HS-5 (cell line): ENCODE measurements at regions not wholly inside any gene's neighbourhood (a gene's known extent, or its start where the extent isn't known, plus 50 kb on each side); places are given as distances from the start of the nearest gene placed in this dataset.
"Not testable (repeated sequence)": the region's sequence is repeated elsewhere in the genome, so short reads cannot be mapped to it uniquely, and the experiment has no call there.

Experiments
- DNase-seq: peaks from one replicate; pipeline ENCODE4 v3.0.0-alpha.2; 2012; ENCODE audit warnings: low read depth

DNA sequence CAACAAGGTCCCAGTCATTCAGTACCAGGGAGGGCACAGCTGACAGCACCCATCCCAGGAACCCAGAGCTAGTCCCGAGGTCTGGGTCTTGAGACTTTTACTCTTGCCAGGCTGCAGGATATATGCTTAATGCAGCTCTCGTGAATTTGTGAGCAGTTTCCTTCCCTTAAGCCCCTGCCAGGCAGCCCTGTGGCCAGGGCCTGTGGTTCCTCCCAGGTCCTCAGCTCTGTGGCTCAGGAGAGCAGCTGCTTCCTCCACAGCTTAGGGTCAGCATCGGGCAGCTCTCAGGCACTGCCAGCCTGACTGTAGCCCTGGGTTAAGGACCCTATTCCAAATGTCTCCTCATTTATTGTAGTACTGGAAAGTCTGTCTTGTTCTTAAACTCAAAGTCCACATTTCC lies 1384.8 kb downstream of the RPIA start:
- DNase-seq, result no peak

DNA sequence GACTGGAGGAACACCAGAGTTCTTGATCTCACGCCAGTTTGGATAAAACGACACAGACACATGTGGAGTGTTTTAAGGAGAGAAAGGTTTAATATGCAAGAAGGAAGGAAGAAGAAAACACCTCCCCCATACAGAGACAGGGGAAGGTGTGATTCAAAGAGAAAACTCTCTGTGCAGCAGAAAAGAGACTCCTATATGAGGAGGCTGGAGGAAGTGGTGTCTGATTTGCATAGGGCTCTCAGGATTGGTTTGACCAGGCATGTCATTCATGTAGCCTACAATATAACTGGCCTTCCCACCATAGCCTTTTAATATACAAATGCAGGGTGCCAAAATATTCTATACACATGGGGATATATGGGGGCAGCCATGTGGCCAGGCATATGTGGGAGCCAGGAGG lies 1386.5 kb downstream of the RPIA start:
- DNase-seq, result no peak

DNA sequence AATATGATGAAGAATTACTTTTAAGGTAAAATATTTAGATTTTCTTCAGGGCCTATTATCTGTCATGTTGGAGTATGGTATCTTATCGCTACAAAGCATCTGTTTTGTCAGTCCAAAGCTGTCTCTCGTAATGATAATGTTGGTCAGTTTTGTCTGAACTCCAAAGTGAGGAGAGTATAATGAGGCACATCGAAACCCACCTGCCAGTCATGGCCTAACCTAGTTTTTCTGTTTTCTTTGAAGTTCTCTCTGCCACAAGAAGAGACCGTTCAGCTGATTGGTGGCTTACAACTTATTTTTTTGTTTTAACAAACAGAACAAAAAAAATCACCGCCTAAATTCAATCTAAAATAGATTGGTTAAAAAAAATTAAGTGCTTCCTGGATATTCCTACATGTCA lies 1387.9 kb downstream of the RPIA start:
- DNase-seq, result no peak

DNA sequence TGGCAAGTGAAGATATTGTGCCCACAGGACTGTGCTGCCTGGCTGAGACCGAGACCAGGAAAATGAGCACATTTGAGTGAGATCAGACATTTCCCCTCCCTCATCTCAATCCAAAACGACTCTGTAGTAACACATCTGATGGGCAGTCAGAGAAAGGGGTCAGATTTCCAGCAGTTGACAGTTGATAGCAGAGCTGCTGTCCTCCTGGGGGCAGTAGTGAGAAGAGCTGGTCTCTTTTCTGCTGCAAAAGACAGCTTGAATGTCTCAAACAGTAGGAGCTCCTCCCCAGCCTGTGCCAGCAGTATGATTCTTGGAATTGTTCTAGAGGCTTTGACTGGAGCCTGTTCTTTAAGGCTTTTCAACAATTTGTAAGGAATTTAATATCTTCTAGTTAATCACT lies 1396.3 kb downstream of the RPIA start:
- DNase-seq, result not testable (repeated sequence)

DNA sequence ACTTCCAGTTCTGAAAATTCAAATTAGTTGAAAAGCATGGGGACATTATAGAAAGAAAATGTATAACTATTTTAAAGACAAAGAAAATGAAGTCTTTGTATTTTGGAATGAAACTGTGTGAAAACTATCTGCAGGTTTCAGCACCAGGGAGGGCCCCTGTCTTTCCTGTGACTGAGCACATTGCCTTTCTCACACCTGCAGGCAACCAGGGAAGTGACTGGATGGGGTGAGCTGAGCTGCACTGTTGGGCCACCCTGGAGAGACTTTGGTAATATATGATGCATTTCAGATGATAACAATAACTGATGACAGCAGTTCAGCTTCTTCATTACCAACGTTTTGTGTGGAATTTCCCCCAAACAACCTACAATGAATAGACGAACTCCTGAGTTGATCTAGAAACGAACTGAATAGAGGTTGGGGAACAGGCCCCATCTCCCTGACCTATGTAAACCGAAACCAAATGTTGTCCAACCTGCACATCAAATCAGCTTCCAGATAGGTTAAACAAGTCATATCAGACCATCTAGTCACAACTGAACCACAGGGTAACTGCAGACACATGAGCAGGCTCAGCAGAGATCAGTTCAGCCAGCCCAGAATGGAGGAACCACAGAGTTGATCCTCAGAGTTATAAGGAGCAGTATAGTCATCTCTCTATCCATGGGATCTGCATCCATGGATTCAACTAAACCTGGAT lies 1402.2 kb downstream of the RPIA start:
- not testable (repeated sequence) for DNase-seq

DNA sequence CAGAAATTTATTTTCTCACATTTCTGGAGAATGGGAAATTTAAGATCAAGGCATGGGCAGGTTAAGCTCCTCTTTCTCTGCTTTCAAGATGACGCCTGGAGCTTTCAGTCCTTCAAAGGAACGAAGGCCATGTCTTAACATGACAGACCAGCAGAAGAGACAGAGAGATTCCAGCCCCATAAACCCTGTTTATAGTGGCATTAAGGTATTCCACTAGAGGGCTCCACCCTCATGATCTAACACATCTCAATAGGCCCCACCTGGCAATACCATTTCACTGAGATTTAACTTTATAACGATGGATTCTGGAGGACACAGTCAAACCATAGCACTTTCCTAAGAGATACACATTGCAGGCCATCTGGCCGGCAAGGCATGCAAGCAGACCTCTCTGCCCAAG lies 1406.1 kb downstream of the RPIA start:
- not testable (repeated sequence) for DNase-seq

DNA sequence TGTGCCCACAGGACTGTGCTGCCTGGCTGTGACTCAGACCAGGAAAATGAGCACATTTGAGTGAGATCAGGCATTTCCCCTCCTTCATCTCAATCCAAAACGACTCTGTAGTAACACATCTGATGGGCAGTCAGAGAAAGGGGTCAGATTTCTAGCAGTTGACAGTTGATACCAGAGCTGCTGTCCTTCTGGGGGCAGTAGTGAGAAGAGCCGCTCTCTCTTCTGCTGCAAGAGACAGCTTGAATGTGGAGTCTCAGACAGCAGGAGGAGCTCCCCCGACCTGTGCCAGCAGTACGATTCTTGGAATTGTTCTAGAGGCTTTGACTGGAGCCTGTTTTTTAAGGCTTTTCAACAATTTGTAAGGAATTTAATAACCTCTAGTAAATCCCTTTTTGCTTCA lies 1413.7 kb downstream of the RPIA start:
- not testable (repeated sequence) for DNase-seq

DNA sequence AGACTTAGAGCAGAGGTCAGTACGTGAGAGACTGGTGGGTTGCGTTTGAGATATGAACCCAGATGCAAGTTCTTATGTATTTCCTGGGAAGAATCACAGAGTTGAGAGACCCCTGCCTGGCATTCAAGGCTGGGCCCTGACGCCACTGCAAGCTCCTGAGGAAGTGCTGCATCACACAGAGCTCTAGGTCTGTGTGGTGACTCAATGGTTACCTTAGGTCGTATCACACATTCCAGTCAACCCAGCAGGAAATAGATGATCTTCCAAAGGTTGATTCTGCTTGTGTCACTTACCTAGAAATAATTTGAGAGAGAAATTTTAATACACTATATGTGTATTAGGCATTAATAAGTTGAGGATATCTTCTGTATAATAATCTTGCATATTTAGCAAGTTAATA lies 1431.9 kb downstream of the RPIA start:
- DNase-seq, result not testable (repeated sequence)

DNA sequence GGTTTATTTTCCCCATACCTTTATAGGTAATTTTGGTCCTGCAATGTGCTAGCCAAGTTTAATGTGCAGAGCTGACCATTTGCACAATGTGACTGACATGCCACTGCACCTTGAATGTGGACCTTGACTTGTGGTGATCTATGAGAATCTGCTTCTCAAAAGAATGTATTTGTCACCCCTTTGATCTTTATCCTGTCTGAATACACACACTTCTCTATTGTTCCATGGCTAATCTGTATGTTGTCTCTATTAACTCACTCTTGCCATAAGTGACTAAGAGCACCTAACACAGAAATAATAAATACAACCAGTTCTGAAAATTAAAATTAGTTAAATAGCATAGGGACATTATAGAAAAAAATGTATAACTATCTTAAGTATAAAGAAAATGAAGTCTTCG lies 1447.6 kb downstream of the RPIA start:
- not testable (repeated sequence) for DNase-seq

DNA sequence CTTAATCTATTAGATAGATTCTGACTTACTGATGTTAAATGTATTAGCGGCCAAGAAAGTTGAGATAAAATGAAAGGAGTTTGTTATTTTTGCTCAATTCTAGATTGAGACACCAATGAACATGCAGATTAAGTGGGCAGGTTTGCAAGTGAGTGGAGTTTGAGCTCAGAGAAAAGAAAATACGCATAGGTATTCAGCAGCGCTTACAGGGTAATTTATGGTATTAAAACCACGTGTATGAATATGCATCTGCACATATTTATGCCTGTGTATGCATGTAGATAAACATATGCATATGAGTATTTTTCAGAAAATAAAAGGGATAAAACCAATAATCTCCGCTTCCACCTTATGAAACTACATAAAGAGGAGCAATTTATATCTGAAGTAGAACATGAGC lies 1450.1 kb downstream of the RPIA start:
- not testable (repeated sequence) for DNase-seq

DNA sequence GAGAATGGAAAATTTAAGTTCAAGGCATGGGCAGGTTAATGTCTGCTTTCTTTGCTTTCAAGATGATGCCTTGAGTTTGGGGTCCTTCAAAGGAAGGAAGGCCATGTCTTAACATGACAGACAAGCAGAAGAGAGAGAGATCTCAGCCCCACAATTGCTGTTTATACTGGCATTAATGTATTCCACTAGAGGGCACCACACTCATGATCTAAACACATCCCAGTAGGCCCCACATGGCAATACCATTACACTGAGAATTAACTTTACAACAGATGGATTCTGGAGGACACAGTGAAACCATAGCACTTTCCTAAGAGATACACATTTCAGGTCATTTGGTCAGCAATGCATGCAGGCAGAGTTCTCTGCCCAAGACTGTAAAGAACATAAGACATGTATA lies 1460.3 kb downstream of the RPIA start:
- not testable (repeated sequence) for DNase-seq

DNA sequence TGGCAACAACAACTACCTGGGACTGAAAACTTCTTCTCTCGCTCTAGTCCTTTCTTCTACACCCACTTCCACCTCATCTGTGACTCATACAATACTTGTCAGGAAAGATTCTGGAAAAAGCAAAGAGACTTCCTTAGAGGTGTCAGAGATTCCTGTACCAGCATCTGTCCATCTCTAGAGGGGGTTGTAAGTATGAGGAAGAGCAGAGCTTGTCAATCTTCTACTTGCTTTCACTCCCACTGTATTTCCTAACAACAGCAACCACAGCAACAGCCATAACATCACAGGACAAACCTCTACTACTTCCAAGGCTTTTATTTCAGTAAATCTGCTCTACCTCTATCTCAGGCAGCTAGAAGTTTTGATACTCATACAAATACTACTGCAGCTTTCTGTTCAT lies 1479.5 kb downstream of the RPIA start:
- not testable (repeated sequence) for DNase-seq

DNA sequence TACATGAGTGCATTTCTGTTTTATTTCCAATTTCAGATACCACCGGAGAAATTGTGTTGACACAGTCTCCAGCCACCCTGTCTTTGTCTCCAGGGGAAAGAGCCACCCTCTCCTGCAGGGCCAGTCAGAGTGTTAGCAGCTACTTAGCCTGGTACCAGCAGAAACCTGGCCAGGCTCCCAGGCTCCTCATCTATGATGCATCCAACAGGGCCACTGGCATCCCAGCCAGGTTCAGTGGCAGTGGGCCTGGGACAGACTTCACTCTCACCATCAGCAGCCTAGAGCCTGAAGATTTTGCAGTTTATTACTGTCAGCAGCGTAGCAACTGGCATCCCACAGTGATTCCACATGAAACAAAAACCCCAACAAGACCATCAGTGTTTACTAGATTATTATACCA lies 1481.6 kb downstream of the RPIA start:
- DNase-seq, result not testable (repeated sequence)

DNA sequence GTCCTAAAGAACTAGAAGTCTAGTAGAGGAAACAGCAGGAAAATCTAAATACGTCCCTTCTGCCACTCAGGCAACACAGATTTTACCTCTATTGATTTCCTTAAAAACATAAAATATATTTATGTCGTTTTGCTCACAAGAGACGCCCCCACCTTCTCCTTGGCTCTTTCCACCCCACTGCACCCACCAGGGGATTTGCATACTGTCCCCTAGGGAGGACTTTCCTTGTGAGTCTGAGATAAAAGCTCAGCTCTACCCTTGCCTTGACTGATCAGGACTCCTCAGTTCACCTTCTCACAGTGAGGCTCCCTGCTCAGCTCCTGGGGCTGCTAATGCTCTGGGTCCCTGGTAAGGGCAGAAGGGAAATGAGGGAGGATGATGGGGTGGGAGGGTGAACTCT lies 1488.1 kb downstream of the RPIA start:
- DNase-seq, result not testable (repeated sequence)

DNA sequence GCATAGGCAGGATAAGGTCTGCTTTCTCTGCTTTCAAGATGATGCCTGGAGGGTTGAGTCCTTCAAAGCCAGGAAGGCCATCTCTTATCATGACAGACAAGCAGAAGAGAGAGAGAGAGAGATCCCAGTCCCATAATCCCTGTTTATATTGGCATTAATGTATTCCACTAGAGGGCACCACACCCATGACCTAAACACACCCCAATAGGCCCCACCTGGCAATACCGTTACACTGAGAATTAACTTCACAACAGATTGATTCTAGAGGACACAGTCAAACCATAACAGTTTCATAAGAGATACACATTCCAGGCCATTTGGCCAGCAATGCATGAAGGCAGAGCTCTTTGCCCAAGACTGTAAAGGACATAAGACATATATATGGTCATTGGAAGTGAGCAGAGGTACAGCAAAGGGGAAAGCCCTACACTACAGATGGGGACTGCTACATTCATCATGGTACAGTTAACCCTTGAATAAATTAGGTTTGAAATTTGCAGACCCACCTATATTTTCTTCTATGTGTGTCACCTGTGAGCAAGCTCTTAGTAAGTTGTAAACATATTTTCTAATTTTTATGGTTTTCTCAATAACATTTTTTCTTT lies 1516.1 kb downstream of the RPIA start:
- no peak for DNase-seq

DNA sequence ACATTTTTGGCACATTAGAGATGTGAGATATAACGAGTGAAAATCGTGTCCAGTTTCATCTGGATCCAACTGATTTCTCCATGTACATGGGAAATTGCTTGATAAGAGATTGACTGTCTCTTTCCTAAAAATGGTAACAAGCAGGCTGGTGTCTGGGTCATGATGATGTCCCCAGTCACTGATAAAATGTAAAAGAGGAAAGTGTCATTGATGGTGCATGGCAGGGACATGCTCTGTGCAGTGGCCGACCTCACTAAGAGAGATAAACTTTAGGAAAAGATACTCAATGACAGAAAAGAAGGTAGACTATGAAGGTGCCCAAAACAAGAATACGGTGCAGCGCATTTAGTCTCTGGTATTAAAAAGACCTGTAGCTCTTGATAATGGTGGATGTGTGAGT lies 1517.5 kb downstream of the RPIA start:
- no peak for DNase-seq

DNA sequence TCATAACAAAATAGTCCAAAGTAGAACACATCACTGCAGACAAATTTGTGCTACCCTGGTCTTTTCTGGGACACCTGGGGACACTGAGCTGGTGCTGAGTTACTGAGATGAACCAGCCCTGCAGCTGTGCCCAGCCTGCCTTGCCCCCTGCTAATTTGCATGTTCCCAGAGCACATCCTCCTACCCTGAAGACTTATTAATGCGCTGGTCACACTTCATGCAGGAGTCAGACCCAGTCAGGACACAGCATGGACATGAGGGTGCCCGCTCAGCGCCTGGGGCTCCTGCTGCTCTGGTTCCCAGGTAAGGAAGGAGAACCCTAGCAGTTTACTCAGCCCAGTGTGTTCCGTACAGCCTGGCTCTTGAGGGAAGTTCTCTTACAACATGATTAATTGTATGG lies 1518.3 kb downstream of the RPIA start:
- DNase-seq, result no peak

DNA sequence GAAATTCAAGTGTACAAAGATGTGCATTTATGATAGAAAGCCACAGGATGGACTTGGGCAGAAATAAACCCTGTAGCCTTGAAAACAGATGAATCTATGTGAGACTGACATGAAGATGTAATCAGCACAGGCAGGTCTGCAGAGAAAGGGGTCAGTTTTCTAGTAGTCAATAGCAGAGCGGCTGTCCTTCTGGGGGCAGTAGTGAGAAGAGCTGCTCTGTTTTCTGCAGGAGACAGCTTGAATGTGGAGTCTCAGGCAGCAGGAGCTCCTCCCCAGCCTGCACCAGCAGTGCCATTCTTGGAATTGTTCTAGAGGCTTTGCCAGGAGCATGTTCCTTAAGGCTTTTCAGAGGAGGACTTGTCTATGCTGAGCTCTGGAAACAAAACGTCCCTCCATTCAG lies 1524.4 kb downstream of the RPIA start:
- DNase-seq, result not testable (repeated sequence)

DNA sequence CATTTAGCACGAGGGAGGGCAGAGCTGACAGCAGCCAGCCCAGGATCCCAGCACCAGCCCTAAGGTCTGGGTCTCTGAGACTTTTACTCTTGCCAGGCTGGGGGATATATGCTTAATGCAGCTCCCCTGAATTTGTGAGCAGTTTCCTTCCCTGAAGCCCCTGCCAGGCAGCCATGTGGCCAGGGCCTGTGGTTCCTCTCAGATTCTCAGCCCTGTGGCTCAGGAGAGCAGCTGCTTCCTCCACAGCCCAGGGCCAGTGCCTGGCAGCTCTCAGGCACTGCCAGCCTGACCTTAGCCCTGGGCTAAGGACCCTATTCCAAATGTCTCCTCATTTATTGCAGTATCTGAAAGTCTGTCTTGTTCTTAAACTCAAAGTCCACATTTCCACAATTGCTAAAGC lies 1525.3 kb downstream of the RPIA start:
- not testable (repeated sequence) for DNase-seq

DNA sequence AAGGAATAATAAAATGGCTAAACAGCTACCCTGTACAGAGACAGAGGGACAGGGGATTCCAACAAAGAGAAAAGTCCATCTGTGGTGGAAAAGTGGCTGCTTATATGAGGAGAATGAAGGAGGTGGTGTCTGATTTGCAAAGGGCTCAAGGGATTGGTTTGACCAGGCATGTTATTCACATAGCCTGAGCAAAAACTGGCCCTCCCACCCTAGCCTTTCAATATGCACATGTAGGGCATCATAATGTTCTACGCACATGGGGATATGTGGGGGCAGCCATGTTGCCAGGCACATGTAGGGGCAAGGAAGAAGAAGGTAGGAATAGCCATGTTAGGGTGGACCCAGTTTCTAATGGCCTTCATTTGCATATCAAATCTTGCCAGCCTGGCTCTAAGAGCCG lies 1527.1 kb downstream of the RPIA start:
- DNase-seq, result not testable (repeated sequence)

DNA sequence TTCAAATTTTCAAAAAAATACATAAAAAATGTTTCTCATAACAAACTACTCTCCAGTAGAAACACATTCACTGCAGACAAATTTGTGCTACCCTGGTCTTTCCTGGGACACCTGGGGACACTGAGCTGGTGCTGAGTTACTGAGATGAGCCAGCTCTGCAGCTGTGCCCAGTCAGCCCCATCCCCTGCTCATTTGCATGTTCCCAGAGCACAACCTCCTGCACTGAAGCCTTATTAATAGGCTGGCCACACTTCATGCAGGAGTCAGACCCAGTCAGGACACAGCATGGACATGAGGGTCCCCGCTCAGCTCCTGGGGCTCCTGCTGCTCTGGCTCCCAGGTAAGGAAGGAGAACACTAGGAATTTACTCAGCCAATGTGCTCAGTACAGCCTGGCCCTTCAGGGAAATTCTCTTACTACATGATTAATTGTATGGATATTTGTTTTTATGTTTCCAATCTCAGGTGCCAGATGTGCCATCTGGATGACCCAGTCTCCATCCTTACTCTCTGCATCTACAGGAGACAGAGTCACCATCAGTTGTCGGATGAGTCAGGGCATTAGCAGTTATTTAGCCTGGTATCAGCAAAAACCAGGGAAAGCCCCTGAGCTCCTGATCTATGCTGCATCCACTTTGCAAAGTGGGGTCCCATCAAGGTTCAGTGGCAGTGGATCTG lies 1529.3 kb downstream of the RPIA start:
- not testable (repeated sequence) for DNase-seq

DNA sequence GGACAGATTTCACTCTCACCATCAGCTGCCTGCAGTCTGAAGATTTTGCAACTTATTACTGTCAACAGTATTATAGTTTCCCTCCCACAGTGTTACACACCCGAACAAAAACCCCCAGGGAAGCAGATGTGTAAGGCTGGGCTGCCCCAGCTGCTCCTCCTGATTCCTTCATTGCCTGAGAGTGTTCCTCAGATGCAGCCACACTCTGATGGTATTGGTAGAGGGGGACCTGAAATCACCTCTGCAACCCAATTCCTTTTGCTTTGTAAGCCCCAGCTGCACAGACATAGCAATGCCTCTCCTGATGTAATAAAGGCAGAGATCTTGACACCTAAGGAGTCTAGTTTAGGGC lies 1529.8 kb downstream of the RPIA start:
- DNase-seq, result no peak

DNA sequence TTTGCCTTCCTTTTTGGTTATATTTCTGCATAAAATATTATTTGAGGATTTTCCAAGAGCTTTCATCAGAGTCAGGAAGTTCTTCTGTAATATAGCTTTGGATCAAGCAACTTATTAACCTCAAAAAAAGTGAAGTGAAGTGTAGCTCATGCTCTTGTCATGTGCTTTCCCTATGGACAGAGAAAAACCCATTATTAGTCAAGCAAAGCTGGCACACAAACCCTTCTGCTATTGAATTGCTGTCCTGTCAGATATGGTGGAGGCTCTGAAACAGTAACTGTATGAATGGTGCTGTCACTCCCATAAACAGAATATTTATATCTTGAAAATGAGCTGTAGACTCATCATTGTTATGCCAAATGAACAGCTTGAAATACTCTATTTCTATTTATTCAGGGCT lies 1533.3 kb downstream of the RPIA start:
- not testable (repeated sequence) for DNase-seq
